RWPE1 (cell line): ENCODE measurements at regions not wholly inside any gene's neighbourhood (a gene's known extent, or its start where the extent isn't known, plus 50 kb on each side); places are given as distances from the start of the nearest gene placed in this dataset.
A peak's percentile ranks its signal among the peaks of the same experiment; 100 is the strongest.

Experiments
- CTCF ChIA-PET: fragments of 350-600 bp; sonication (Branson Sonifier 250); formaldehyde crosslinking; extraction: SDS; loops from one replicate; lab custom pipeline; 2021; lab: Yijun Ruan, JAX
- POLR2A ChIA-PET: fragments of 400-600 bp; formaldehyde crosslinking; extraction: SDS; loops from one replicate; lab custom pipeline; 2020; ENCODE audit warnings: antibody characterized with exemption; ENCODE audit not compliant: low non-redundant PET; lab: Yijun Ruan, JAX
- DNase-seq: peaks from one replicate; pipeline ENCODE4 v3.0.0; 2012; ENCODE audit warnings: low spot score
- H3K27ac ChIP-seq: fragments of 450-650 bp; 2 replicates; pipeline ENCODE4 v1.5.1; 2017
- CTCF ChIP-seq: fragments of 450-650 bp; conservative IDR thresholded peaks from 2 replicates; pipeline ENCODE4 v1.5.1; 2017; ENCODE audit warnings: low read depth, mild to moderate bottlenecking

GRCh38 chr3:109804697-109805096 is 467.4 kb upstream of the DPPA4 start:
- ChIA-PET POLR2A (no interaction called here), CTCF (no interaction called here)
- DNase-seq = peak; percentile 62
- H3K27ac ChIP-seq = no peak overlapping the region
- TF ChIP-seq CTCF = no peak

- POLR2A ChIA-PET = no interaction called here
- CTCF ChIA-PET = no interaction called here
- DNase-seq = no peak
- no peak overlapping the region for H3K27ac ChIP-seq
- no peak for TF ChIP-seq CTCF
These were observed 469.6 kb upstream of the DPPA4 start for GRCh38 chr3:109806929-109807328.

- no peak for DNase-seq
- CTCF ChIA-PET = no interaction called here
- no peak for TF ChIP-seq CTCF
- POLR2A ChIA-PET = no interaction called here
- H3K27ac ChIP-seq = no peak overlapping the region
These were observed 472.2 kb upstream of the DPPA4 start for GRCh38 chr3:109809513-109809912.

GRCh38 chr3:109818081-109818480 is 480.7 kb upstream of the DPPA4 start:
- TF ChIP-seq CTCF = no peak
- CTCF ChIA-PET = interaction anchor here (0.8 kb wide), 1 partner anchor 143 kb away, joined by 3 read pairs; no protein-coding TSS in a partner anchor
- POLR2A ChIA-PET = no interaction called here
- no peak for DNase-seq
- H3K27ac ChIP-seq = no peak overlapping the region

GRCh38 chr3:109819734-109820133 is 482.4 kb upstream of the DPPA4 start:
- ChIA-PET CTCF (no interaction called here), POLR2A (no interaction called here)
- DNase-seq = no peak
- TF ChIP-seq CTCF = no peak
- no peak overlapping the region for H3K27ac ChIP-seq

GRCh38 chr3:109825971-109826810 is 488.8 kb upstream of the DPPA4 start:
- ChIA-PET POLR2A (no interaction called here), CTCF (interaction anchor here (0.7 kb wide), 1 partner anchor 1594 kb away, joined by 3 read pairs; no protein-coding TSS in a partner anchor)
- DNase-seq = no peak
- H3K27ac ChIP-seq = no peak overlapping the region
- no peak for TF ChIP-seq CTCF
